SU-DHL-6 (cell line): ENCODE measurements at regions not wholly inside any gene's neighbourhood (a gene's known extent, or its start where the extent isn't known, plus 50 kb on each side); places are given as distances from the start of the nearest gene placed in this dataset.

Experiments
- H2AFZ ChIP-seq: fragments of 200-600 bp; sonication (generic); 2 replicates; pipeline ENCODE4 v1.6.1; 2014; ENCODE audit warnings: low read depth, mild to moderate bottlenecking, moderate library complexity, mixed read lengths, antibody characterized with exemption, low read length; ENCODE audit not compliant: severe bottlenecking
- H3F3A ChIP-seq: fragments of 200-600 bp; shearing (Covaris generic); 2 replicates; pipeline ENCODE4 v1.6.0; 2016; ENCODE audit warnings: antibody characterized with exemption, mild to moderate bottlenecking; ENCODE audit not compliant: insufficient read depth
- H3K27ac ChIP-seq: fragments of 200-600 bp; sonication (generic); 2 replicates; pipeline ENCODE4 v1.5.1; 2016; ENCODE audit warnings: low read depth, mild to moderate bottlenecking, low read length, moderate library complexity, mixed read lengths
- H3K27me3 ChIP-seq: fragments of 200-600 bp; sonication (generic), shearing (Covaris generic); 2 replicates; pipeline ENCODE4 v1.6.0; 2014; ENCODE audit warnings: mild to moderate bottlenecking, low read length
- H3K36me3 ChIP-seq: fragments of 200-600 bp; sonication (generic); 2 replicates; pipeline ENCODE4 v1.6.1; 2014; ENCODE audit warnings: mild to moderate bottlenecking, low read length, mixed read lengths
- H3K4me2 ChIP-seq: fragments of 300-600, 200-600 bp; shearing (Covaris generic), sonication (generic); 2 replicates; pipeline ENCODE4 v1.6.0; 2014; ENCODE audit warnings: low read length, low read depth, mild to moderate bottlenecking; ENCODE audit not compliant: poor library complexity, severe bottlenecking
- H3K4me3 ChIP-seq: fragments of 200-600 bp; sonication (generic); 2 replicates; pipeline ENCODE4 v1.5.1; 2014; ENCODE audit warnings: antibody characterized with exemption, low read length, mild to moderate bottlenecking, mixed read lengths; ENCODE audit not compliant: insufficient read depth, poor library complexity, severe bottlenecking
- H3K79me2 ChIP-seq: fragments of 200-600 bp; sonication (generic); 2 replicates; pipeline ENCODE4 v1.6.1; 2014; ENCODE audit warnings: mild to moderate bottlenecking, low read length, moderate library complexity; ENCODE audit not compliant: insufficient read depth
- H3K9ac ChIP-seq: fragments of 200-600 bp; sonication (generic); 2 replicates; pipeline ENCODE4 v1.7.0; 2014; ENCODE audit warnings: mild to moderate bottlenecking, low read length
- H3K9me2 ChIP-seq: fragments of 200-600 bp; sonication (generic); replicated peaks from 2 replicates; pipeline ENCODE4 v1.6.1; 2014; ENCODE audit warnings: low read length; ENCODE audit not compliant: insufficient read depth
- H3K9me3 ChIP-seq: fragments of 200-600 bp; sonication (generic); 2 replicates; pipeline ENCODE4 v1.6.1; 2014; ENCODE audit warnings: low read length, mixed read lengths; ENCODE audit not compliant: insufficient read depth
- H4K20me1 ChIP-seq: fragments of 200-600 bp; sonication (generic); 2 replicates; pipeline ENCODE4 v1.6.1; 2014; ENCODE audit warnings: low read depth, mild to moderate bottlenecking, antibody characterized with exemption, low read length, moderate library complexity, mixed read lengths
- EZH2phosphoT487 ChIP-seq: fragments of 200-600 bp; sonication (generic), shearing (Covaris generic); conservative IDR thresholded peaks from 2 replicates; pipeline ENCODE4 v1.6.1; 2018; ENCODE audit warnings: mild to moderate bottlenecking, antibody characterized with exemption, low read length, moderate library complexity, mixed read lengths
- TF ChIP-seq, protein P1 (sequence below): fragments of 200-600 bp; sonication (generic); IDR thresholded peaks from one replicate; pipeline ENCODE4 v1.5.1; 2017; ENCODE audit warnings: antibody characterized with exemption, mild to moderate bottlenecking, low read length, moderate library complexity; ENCODE audit not compliant: insufficient read depth, poor library complexity, severe bottlenecking

DNA sequence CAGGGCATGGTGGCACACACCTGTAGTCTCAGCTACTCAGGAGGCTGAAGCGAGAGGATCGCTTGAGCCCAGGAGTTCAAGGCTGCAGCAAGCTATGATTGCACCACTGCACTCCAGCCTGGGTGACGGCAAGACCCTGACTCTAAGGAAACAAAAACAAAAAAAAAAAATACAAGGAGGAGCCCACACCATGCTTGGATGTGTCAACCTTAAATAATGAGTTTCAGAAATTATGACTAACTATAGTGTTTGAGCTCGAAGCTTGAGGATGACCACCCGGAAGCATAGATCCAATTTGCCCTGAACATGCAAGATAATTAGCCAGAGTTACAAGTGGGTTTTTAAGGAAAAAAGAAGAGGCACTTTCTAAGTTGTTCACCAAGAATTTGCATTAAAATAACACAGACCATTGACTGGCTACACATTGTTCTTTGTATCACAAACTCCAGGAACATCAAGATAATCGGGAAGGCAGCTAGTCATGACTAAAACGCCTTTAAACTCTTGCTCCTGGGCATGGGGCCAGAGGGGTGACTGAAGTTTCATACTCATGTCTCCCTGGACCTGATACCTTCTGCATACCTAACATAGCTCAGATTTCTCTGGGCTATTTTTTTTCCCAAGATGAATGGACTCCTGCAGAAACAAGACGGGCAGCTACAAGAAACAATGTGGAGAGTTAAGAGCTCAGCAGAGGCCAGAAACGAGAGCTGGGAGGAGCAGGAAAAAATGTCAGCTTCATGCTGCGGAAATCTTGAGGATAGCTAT lies 289.6 kb downstream of the PREX1 start:
- H3K9ac ChIP-seq: no peak overlapping the region
- H3K9me3 ChIP-seq: no peaks in the 10 kb centered on the region
- H3K36me3 ChIP-seq: no peaks in the 10 kb centered on the region
- TF ChIP-seq, protein P1, sequence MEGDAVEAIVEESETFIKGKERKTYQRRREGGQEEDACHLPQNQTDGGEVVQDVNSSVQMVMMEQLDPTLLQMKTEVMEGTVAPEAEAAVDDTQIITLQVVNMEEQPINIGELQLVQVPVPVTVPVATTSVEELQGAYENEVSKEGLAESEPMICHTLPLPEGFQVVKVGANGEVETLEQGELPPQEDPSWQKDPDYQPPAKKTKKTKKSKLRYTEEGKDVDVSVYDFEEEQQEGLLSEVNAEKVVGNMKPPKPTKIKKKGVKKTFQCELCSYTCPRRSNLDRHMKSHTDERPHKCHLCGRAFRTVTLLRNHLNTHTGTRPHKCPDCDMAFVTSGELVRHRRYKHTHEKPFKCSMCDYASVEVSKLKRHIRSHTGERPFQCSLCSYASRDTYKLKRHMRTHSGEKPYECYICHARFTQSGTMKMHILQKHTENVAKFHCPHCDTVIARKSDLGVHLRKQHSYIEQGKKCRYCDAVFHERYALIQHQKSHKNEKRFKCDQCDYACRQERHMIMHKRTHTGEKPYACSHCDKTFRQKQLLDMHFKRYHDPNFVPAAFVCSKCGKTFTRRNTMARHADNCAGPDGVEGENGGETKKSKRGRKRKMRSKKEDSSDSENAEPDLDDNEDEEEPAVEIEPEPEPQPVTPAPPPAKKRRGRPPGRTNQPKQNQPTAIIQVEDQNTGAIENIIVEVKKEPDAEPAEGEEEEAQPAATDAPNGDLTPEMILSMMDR: no peak
- no peak for TF ChIP-seq EZH2phosphoT487
- no peaks in the 10 kb centered on the region for H3K79me2 ChIP-seq
- H3K27me3 ChIP-seq: no peaks in the 10 kb centered on the region
- no peaks in the 10 kb centered on the region for H3F3A ChIP-seq
- H2AFZ ChIP-seq: no peak overlapping the region
- no peak overlapping the region for H3K27ac ChIP-seq
- H3K4me3 ChIP-seq: no peak overlapping the region
- H3K4me2 ChIP-seq: no peak overlapping the region
- no peaks in the 10 kb centered on the region for H4K20me1 ChIP-seq
- H3K9me2 ChIP-seq: no peaks in the 10 kb centered on the region

DNA sequence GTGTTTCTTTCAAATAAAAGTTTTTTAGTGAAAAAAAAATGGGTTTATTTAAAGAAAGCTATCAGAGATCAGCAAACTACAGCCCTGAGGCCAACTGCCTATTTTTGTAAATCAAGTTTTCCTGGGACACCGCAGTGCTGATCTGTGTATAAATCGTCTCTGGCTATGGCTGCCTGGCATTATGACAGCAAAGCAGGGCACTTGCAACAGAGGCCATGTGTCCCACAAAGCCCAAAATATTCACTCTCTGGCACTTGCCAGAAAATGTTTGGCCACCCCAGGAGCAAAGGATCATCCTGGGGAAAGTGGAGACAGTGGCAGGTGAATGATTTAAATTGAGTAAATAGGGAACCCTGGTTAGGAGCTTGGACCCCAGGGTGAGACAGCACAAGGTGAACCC lies 291.6 kb downstream of the PREX1 start:
- Histone ChIP-seq H3K4me3 (no peak overlapping the region), H3K9ac (no peak overlapping the region), H4K20me1 (no peaks in the 10 kb centered on the region), H3K9me2 (no peaks in the 10 kb centered on the region), H3K4me2 (no peak overlapping the region), H3F3A (no peaks in the 10 kb centered on the region), H3K27me3 (no peaks in the 10 kb centered on the region), H3K79me2 (no peaks in the 10 kb centered on the region), H3K9me3 (no peaks in the 10 kb centered on the region), H3K36me3 (no peaks in the 10 kb centered on the region), H2AFZ (no peak overlapping the region), H3K27ac (no peak overlapping the region)
- TF ChIP-seq, protein P1: no peak
- TF ChIP-seq EZH2phosphoT487: no peak

DNA sequence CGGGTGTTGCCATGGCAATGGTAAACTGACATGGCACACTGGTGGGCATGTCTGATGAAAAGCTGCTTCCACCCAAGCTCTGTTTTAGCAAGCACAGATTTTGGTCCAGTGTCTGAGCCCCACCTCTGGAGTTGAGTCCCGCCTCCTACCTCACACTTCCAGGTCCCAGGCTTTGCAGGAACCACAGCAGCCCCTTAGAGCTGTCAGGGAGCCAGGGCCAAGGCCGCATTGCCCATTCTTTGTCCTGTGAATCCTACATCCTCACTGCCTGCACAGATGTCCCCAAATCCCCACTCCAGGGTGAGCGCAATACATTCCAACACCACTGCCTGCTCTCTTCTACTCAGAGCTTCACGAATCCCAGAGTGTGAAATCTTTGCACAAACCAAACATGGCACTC lies 292.2 kb downstream of the PREX1 start:
- no peaks in the 10 kb centered on the region for H4K20me1 ChIP-seq
- H3F3A ChIP-seq: no peaks in the 10 kb centered on the region
- H3K27ac ChIP-seq: no peak overlapping the region
- no peaks in the 10 kb centered on the region for H3K79me2 ChIP-seq
- no peak overlapping the region for H3K9ac ChIP-seq
- TF ChIP-seq, protein P1: no peak
- no peak for TF ChIP-seq EZH2phosphoT487
- no peaks in the 10 kb centered on the region for H3K27me3 ChIP-seq
- H3K36me3 ChIP-seq: no peaks in the 10 kb centered on the region
- H2AFZ ChIP-seq: no peak overlapping the region
- H3K9me3 ChIP-seq: no peaks in the 10 kb centered on the region
- no peaks in the 10 kb centered on the region for H3K9me2 ChIP-seq
- no peak overlapping the region for H3K4me3 ChIP-seq
- no peak overlapping the region for H3K4me2 ChIP-seq
